NCI-H1694 (cell line): ENCODE measurements at regions not wholly inside any gene's neighbourhood (a gene's known extent, or its start where the extent isn't known, plus 50 kb on each side); places are given as distances from the start of the nearest gene placed in this dataset.
"Not testable (repeated sequence)": the region's sequence is repeated elsewhere in the genome, so short reads cannot be mapped to it uniquely, and the experiment has no call there.

Experiments
- DNase-seq: peaks from one replicate; lab custom pipeline; 2025; lab: John Stamatoyannopoulos, UW

- no peak for DNase-seq
Observed at GRCh38 chr6:92274588-92274987, 1144.8 kb downstream of the EPHA7 start.

- no peak for DNase-seq
Observed at GRCh38 chr6:92273694-92274093, 1145.7 kb downstream of the EPHA7 start.

GRCh38 chr6:92271091-92271490 lies 1148.3 kb downstream of the EPHA7 start:
- DNase-seq, result no peak

- DNase-seq, result no peak
Observed at GRCh38 chr6:92270365-92270764, 1149.0 kb downstream of the EPHA7 start.

- no peak for DNase-seq
Observed at GRCh38 chr6:92267335-92267734, 1152.0 kb downstream of the EPHA7 start.

- no peak for DNase-seq
Observed at GRCh38 chr6:92263864-92264263, 1155.5 kb downstream of the EPHA7 start.

GRCh38 chr6:92259171-92259570 lies 1160.2 kb downstream of the EPHA7 start:
- DNase-seq, result no peak

- no peak for DNase-seq
Observed at GRCh38 chr6:92243315-92243714, 1176.0 kb downstream of the EPHA7 start.

- no peak for DNase-seq
Observed at GRCh38 chr6:92231171-92231701, 1188.1 kb downstream of the EPHA7 start.

GRCh38 chr6:92219987-92220386 lies 1199.4 kb downstream of the EPHA7 start:
- DNase-seq, result not testable (repeated sequence)

GRCh38 chr6:92216717-92217116 lies 1202.6 kb downstream of the EPHA7 start:
- DNase-seq, result no peak

GRCh38 chr6:92201618-92202017 lies 1217.7 kb downstream of the EPHA7 start:
- no peak for DNase-seq

GRCh38 chr6:92196325-92196724 lies 1223.0 kb downstream of the EPHA7 start:
- no peak for DNase-seq

GRCh38 chr6:92195796-92196195 lies 1223.6 kb downstream of the EPHA7 start:
- no peak for DNase-seq

GRCh38 chr6:92188016-92188415 lies 1231.3 kb downstream of the EPHA7 start:
- no peak for DNase-seq

- no peak for DNase-seq
Observed at GRCh38 chr6:92184933-92185332, 1234.4 kb downstream of the EPHA7 start.

GRCh38 chr6:92181347-92181746 lies 1238.0 kb downstream of the EPHA7 start:
- DNase-seq, result no peak

- DNase-seq, result no peak
Observed at GRCh38 chr6:92180090-92180489, 1239.3 kb downstream of the EPHA7 start.

- no peak for DNase-seq
Observed at GRCh38 chr6:92176666-92177065, 1242.7 kb downstream of the EPHA7 start.

- DNase-seq, result no peak
Observed at GRCh38 chr6:92174398-92175073, 1244.8 kb downstream of the EPHA7 start.

- no peak for DNase-seq
Observed at GRCh38 chr6:92169506-92169905, 1249.9 kb downstream of the EPHA7 start.

GRCh38 chr6:92166666-92167065 lies 1252.7 kb downstream of the EPHA7 start:
- DNase-seq, result no peak

GRCh38 chr6:92161953-92162352 lies 1257.4 kb downstream of the EPHA7 start:
- no peak for DNase-seq

- no peak for DNase-seq
Observed at GRCh38 chr6:92160226-92160625, 1259.1 kb downstream of the EPHA7 start.
